ENCODE measurements at regions not wholly inside any gene's neighbourhood (a gene's known extent, or its start where the extent isn't known, plus 50 kb on each side); places are given as distances from the start of the nearest gene placed in this dataset.
"Not testable (repeated sequence)": the region's sequence is repeated elsewhere in the genome, so short reads cannot be mapped to it uniquely, and the experiment has no call there.

- DNase-seq: not testable (repeated sequence)
Observed at GRCh38 chr20:26373066-26373465, 676.4 kb upstream of the ZNF337 start.

DNA sequence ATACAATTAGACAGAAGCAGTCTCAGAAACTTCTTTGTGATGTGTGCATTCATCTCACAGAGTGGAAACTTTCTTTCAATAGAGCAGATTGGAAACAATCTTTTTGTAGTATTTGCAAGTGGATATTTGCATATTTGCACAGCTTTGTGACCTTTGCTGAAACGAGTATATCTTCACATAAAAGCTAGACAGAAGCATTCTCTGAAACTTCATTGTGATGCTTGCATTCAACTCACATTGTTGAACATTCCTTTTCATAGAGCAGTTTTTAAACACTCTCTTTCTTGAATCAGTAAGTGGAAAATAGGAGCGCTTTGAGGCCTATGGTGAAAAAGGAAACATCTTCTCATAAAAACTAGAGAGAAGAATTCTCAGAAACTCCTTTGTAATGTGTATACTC, 657.9 kb upstream of the ZNF337 start:
- DNase-seq: no peak

DNA sequence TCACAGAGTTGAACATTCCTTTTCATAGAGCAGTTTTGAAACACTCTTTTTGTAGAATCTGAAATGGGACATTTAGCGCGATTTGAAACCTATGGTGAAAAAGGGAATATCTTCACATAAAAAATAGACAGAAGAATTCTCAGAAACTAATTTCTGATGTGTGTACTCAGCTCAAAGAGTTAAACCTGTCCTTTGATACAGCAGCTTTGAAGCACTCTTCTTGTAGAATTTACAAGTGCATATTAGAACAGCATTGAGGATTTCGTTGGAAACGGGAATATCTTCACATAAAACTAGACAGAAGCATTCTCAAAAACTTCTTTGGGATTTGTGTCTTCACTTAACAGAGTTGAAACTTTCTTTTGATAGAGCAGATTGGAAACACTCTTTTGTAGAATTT, 650.7 kb upstream of the ZNF337 start:
- no peak for DNase-seq

GRCh38 chr20:26340460-26341065, 643.9 kb upstream of the ZNF337 start:
- DNase-seq: not testable (repeated sequence)

DNA sequence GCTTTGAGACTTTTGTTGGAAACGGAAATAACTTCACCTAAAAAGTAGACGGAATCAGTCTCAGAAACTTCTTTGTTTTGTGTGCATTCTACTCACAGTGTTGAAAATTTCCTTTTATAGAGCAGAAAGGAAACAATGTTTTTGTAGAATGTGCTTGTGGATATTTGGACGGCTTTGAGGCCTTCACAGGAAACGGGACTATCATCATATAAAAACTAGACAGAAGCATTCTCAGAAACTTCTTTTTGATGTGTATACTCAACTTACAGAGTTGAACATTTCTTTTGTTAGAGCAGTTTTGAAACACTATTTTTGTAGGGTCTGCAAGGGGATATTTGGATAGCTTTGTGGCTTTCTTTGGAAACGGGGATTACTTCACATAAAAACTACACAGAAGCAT, 627.5 kb upstream of the ZNF337 start:
- DNase-seq: no peak

DNA sequence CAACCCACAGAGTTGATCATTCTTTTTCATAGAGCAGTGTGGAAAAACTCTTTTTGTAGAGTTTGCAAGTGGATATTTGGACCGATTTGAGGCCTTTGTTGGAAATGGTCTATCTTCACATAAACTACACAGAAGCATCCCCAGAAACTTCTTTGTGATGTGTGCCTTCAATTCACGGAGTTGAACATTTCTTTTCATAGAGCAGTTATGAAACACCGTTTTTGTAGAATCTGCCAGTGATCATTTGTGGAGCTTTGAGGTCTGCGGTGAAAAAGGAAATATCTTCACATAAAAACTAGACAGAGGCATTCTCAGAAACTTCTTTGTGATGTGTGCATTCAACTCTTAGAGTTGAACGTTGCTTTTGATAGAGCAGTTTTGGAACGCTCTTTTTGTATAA, 618.4 kb upstream of the ZNF337 start:
- no peak for DNase-seq

- not testable (repeated sequence) for DNase-seq
Observed at GRCh38 chr20:26309720-26310119, 613.1 kb upstream of the ZNF337 start.

GRCh38 chr20:26308961-26309360, 612.3 kb upstream of the ZNF337 start:
- DNase-seq: no peak

- DNase-seq: no peak
Observed at GRCh38 chr20:26295006-26295405, 598.4 kb upstream of the ZNF337 start.

DNA sequence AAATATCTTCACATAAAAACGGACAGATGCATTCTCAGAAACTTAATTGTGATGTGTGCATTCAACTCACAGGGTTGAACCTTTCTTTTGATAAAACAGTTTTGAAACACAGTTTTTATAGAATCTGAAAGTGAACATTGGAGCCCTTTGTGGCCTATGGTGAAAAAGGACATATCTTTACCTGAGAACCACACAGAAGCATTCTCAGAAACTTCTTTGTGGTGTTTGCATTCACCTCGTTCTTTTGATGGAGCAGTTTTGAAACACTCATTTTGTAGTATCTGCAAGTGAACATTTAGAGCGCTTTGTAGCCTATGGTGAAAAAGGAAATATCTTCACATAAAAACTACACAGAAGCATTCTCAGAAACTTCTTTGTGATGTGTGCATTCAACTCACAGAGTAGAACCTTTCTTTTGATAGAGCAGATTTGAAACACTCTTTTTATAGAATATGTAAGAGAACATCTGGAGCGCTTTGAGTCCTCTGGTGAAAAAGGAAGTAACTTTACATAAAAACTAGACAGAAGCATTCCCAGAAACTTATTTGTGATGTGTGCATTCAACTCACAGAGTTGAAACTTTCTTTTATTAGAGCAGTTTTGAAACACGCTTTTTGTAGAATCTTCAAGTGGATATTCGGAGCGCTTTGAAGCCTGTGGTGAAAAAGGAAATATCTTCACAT, 591.9 kb upstream of the ZNF337 start:
- not testable (repeated sequence) for DNase-seq

DNA sequence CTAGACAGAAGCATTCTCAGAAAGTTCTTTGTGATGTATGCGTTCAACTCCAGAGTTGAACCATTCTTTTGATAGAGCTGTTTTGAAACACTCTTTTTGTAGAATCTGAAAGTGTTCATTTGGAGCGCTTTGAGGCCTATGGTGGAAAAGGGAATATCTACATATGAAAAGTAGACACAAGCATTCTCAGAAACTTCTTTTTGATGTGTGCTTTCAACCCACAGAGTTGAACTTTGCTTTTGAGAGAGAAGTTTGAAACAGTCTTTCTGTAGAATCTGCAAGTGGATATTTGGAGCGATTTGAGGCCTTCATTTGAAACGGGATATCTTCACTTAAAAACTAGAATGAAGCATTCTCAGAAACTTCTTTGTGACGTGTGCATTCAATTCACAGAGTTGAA, 582.6 kb upstream of the ZNF337 start:
- DNase-seq: no peak

DNA sequence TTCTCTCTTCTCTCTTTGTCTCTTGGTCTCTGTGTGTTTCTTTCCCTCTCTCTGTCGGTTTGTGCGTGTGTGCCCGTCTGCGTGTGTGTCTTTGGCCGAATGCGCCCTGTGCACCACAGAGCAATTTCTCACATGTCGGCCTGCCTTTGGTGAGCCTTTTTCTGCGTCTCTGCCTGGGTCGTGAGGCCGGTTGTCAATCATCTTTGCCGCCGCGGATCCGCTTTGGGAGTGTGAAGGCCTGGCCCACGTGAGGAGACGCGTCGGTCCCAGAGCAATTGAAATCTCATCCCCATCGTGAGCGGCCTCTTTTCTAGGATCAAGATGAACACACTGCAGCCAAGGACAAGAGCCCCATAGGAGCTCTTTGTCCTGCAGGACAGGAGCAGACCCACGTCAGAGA, 580.7 kb upstream of the ZNF337 start:
- DNase-seq: no peak

- no peak for DNase-seq
Observed at GRCh38 chr20:26276554-26277210, 580.0 kb upstream of the ZNF337 start.

- DNase-seq: not testable (repeated sequence)
Observed at GRCh38 chr20:26268762-26269161, 572.1 kb upstream of the ZNF337 start.

GRCh38 chr20:26260925-26261324, 564.3 kb upstream of the ZNF337 start:
- not testable (repeated sequence) for DNase-seq

DNA sequence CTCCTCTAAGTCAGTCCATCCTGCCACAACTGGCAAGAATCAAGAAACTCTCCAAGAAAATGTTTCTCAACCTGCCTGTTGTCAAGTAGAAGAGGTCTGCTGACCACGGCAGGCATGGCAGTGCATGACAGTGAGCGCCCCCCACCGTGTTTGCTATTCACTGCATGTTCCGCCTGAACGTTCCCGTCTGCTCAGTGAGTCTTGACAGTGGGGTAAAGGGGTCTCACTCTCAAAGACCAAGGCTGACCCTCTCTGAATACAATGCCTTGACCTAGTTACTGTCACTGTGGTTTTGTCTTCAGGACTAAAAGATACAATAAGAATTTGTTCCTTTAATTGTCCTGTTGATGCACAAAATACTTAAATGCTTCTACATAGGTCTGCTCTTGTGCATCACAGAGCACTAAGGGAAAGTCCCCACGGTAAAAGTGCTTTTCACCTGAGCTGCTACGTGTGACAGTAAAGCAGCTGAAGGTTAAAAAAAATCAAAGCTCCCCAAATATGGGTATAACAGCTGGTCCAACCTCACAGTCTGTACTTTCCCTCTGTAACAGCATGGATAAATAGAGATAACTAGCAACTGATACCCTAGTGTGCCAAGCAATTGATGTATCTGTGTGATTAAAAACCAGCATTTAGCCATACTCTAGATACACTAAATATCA, 555.8 kb upstream of the ZNF337 start:
- DNase-seq: not testable (repeated sequence)

GRCh38 chr20:26251376-26251775, 554.7 kb upstream of the ZNF337 start:
- not testable (repeated sequence) for DNase-seq

DNA sequence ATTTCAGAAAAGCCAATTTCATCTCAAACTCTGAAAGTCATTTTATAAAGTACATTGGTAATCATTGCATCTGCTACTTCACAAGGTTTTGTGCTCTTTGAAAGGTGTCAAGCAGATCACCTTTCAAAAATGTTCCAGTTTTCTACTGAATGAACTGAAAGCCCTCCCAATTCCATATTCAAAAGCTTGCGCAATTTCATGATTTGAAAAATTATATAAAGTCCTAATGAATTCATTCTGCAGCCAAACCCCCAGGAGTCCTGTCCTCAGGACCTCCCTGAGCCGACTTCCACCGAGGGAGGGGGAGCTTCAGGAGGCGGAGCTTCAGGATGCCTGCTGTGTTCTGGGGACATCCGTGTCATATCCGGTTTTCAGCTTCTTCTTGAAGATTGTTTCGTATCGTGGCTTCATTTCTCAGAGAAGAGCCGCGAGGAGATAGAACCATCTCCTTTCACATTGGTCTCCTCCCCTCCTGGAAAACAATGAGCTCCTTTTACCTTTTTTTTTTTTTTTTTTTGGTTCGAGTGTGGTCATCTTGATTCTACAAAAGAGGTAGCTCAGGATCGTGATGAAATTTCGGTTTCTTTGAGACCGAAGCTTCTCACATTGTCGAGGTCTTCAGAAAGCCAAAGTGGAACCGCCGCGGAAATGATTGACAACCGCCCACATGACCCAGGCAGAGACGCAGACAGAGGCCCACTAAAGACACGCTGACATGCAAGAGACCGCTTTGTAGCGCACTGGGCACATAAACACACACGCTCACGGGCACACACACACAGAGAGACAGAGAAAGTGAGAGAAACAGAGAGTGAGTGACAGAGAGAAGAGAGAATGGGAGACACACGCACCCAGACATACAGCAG, 553.8 kb upstream of the ZNF337 start:
- not testable (repeated sequence) for DNase-seq

DNA sequence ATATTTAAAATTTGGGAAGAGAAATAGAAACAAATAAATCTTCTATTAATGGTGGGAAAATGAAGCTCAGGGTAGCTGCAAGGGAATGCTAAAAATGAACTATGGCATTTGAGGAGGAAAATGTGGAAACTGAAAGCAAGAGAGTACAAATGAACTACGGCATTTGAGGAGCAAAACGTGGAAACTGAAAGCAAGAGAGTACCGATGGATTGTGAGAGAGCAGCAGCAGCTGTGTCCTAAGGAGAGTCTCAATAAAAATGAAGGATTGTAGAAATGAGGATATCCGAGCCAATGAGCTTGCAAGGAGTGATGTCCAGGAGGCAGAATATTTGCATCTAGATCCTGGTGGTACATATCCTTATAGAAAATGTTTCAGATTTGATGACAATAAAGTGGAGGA, 547.1 kb upstream of the ZNF337 start:
- DNase-seq: no peak

GRCh38 chr20:26220609-26221008, 524.0 kb upstream of the ZNF337 start:
- DNase-seq: not testable (repeated sequence)

DNA sequence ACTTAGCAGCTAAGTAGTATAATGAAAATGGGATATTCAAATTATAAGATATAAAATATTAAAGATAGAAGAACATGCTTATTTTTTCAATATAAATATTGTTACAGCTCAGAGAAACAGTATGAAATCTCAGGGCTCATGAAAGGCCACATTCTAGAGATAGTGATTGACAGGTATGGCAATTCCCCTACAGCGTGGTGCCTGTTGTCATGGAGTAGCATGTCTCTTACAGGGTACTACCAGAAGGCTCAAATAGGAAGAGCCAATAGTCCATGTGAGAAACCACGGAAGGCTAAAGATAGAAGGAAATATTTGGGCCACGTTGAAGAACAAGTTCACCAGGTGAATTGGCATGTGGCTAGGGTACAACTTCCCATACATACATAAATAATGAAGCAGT, 522.9 kb upstream of the ZNF337 start:
- DNase-seq: not testable (repeated sequence)

- no peak for DNase-seq
Observed at GRCh38 chr20:26218301-26218700, 521.6 kb upstream of the ZNF337 start.
